HT1080 (cell line): ENCODE measurements at regions not wholly inside any gene's neighbourhood (a gene's known extent, or its start where the extent isn't known, plus 50 kb on each side); places are given as distances from the start of the nearest gene placed in this dataset.
A peak's percentile ranks its signal among the peaks of the same experiment; 100 is the strongest.
"Not testable (repeated sequence)": the region's sequence is repeated elsewhere in the genome, so short reads cannot be mapped to it uniquely, and the experiment has no call there.

Experiments used
- DNase-seq: peaks from one replicate; pipeline ENCODE4 v3.0.0-alpha.2; 2015; ENCODE audit warnings: low read depth

- no peak for DNase-seq
Measured at GRCh38 chr6:90372885-90373284, 76.2 kb upstream of the BACH2 start.

- DNase-seq = no peak
Measured at GRCh38 chr6:90372450-90372849, 75.8 kb upstream of the BACH2 start.

GRCh38 chr6:90370493-90370959, 73.9 kb upstream of the BACH2 start:
- no peak for DNase-seq

GRCh38 chr6:90369651-90370050, 73.0 kb upstream of the BACH2 start:
- no peak for DNase-seq

- DNase-seq = peak; percentile 100
Measured at GRCh38 chr6:90369024-90369519, 72.4 kb upstream of the BACH2 start.

GRCh38 chr6:90368601-90369000, 72.0 kb upstream of the BACH2 start:
- no peak for DNase-seq

- no peak for DNase-seq
Measured at GRCh38 chr6:90368001-90368400, 71.4 kb upstream of the BACH2 start.

- DNase-seq = no peak
Measured at GRCh38 chr6:90365565-90366219, 69.0 kb upstream of the BACH2 start.

GRCh38 chr6:90365002-90365401, 68.4 kb upstream of the BACH2 start:
- no peak for DNase-seq

- no peak for DNase-seq
Measured at GRCh38 chr6:90364286-90364685, 67.6 kb upstream of the BACH2 start.

GRCh38 chr6:90362318-90362717, 65.7 kb upstream of the BACH2 start:
- DNase-seq = no peak

- DNase-seq = no peak
Measured at GRCh38 chr6:90361174-90361573, 64.5 kb upstream of the BACH2 start.

- DNase-seq = not testable (repeated sequence)
Measured at GRCh38 chr6:90358036-90358770, 61.6 kb upstream of the BACH2 start.

- DNase-seq = no peak
Measured at GRCh38 chr6:90356012-90356421, 59.4 kb upstream of the BACH2 start.

- DNase-seq = no peak
Measured at GRCh38 chr6:90354961-90355360, 58.3 kb upstream of the BACH2 start.

GRCh38 chr6:90351696-90352095, 55.1 kb upstream of the BACH2 start:
- no peak for DNase-seq

- DNase-seq = peak; percentile 28
Measured at GRCh38 chr6:90350689-90351554, 54.3 kb upstream of the BACH2 start.

- peak; percentile 27 for DNase-seq
Measured at GRCh38 chr6:90347411-90347851, 50.8 kb upstream of the BACH2 start.

- DNase-seq = no peak
Measured at GRCh38 chr6:90346729-90347128, 50.1 kb upstream of the BACH2 start.
